A549 (cell line): ENCODE measurements at regions not wholly inside any gene's neighbourhood (a gene's known extent, or its start where the extent isn't known, plus 50 kb on each side); places are given as distances from the start of the nearest gene placed in this dataset.

ENCODE experiments used
- CEBPB ChIP-seq, 2 experiments: fragments of >200 bp in 1 of 2; sonication (Bioruptor Twin) in 1 of 2; formaldehyde crosslinking in 1 of 2; IDR thresholded peaks; 2 replicates each; pipeline ENCODE4 v1.6.1; 2012 to 2016
- ELK1 ChIP-seq: fragments of 150-350 bp; IDR thresholded peaks from 2 replicates; pipeline ENCODE4 v1.6.1; 2014; ENCODE audit warnings: low read depth, mild to moderate bottlenecking, low read length
- EP300 ChIP-seq, 2 experiments: fragments of >200 bp; sonication (Bioruptor Twin); formaldehyde crosslinking; IDR thresholded peaks; 2 replicates in 1 of 2; 3 replicates in 1 of 2; pipeline ENCODE4 v1.6.1; 2016 to 2017
- HMGXB4 ChIP-seq: fragments of 250-450 bp; sonication (Bioruptor Pico); IDR thresholded peaks from 2 replicates; pipeline ENCODE4 v1.5.0; 2021; ENCODE audit warnings: mild to moderate bottlenecking, moderate library complexity, borderline replicate concordance
- MYC ChIP-seq: IDR thresholded peaks from 2 replicates; pipeline ENCODE4 v1.6.1; 2012; ENCODE audit warnings: mild to moderate bottlenecking, inconsistent platforms, low read length, improper control_type of control experiment, borderline replicate concordance
- RCOR1 ChIP-seq: fragments of 150-350 bp; IDR thresholded peaks from 2 replicates; pipeline ENCODE4 v1.6.1; 2014; ENCODE audit warnings: antibody characterized with exemption, low read length, low read depth
- SMC3 ChIP-seq: fragments of >200 bp; sonication (Bioruptor Twin); formaldehyde crosslinking; IDR thresholded peaks from 3 replicates; pipeline ENCODE4 v1.6.1; 2018; ENCODE audit warnings: inconsistent platforms
- TF ChIP-seq, protein P1 (sequence below): fragments of >200 bp; sonication (Bioruptor Twin); formaldehyde crosslinking; IDR thresholded peaks from 3 replicates; pipeline ENCODE4 v1.5.1; 2016

DNA sequence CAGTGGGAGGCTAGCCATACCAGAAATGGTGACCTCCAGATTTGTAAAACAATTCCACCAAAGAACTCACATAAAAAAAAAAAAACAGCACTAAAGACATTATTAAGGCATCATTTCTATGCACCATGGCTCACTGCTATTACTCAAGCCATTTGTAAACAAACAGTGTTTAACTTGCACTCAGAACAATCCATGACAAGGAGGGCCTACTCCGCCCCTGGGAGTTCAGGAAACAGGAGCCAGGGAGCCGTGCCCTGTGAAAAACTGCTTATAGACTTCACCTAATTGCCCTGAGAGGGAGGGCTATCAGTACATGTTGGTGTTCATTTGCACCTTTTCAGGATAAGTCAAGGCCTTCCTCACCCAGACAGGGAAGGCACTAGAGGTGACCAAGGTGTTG is 103.2 kb downstream of the ZNF429 start:
- TF ChIP-seq EP300 (IDR thresholded peaks at IDR 0.05) (no peak), SMC3 (no peak), CEBPB (IDR thresholded peaks at IDR 0.05) (no peak), RCOR1 (no peak), MYC (no peak), ELK1 (no peak), HMGXB4 (CRISPR knock-in tag) (no peak)
- TF ChIP-seq, protein P1, sequence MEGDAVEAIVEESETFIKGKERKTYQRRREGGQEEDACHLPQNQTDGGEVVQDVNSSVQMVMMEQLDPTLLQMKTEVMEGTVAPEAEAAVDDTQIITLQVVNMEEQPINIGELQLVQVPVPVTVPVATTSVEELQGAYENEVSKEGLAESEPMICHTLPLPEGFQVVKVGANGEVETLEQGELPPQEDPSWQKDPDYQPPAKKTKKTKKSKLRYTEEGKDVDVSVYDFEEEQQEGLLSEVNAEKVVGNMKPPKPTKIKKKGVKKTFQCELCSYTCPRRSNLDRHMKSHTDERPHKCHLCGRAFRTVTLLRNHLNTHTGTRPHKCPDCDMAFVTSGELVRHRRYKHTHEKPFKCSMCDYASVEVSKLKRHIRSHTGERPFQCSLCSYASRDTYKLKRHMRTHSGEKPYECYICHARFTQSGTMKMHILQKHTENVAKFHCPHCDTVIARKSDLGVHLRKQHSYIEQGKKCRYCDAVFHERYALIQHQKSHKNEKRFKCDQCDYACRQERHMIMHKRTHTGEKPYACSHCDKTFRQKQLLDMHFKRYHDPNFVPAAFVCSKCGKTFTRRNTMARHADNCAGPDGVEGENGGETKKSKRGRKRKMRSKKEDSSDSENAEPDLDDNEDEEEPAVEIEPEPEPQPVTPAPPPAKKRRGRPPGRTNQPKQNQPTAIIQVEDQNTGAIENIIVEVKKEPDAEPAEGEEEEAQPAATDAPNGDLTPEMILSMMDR = no peak
